Endothelial cell of umbilical vein (primary cell): ENCODE measurements at regions not wholly inside any gene's neighbourhood (a gene's known extent, or its start where the extent isn't known, plus 50 kb on each side); places are given as distances from the start of the nearest gene placed in this dataset.
A peak's percentile ranks its signal among the peaks of the same experiment; 100 is the strongest.

ENCODE experiments used
- BruUV-seq: library from RNA; stranded (reverse); fragments of 400-500 nt; replicated peaks from 2 replicates; lab custom pipeline; 2021; lab: Mats Ljungman, UMichigan
- CTCF ChIA-PET: fragments of 300-600, 350-600 bp; sonication (Branson Sonifier 250); formaldehyde crosslinking; loops from one replicate; lab custom pipeline; 2021; ENCODE audit warnings: antibody characterized with exemption, inconsistent platforms; lab: Charles Lee
- POLR2A ChIA-PET: fragments of 300-600, 350-600 bp; sonication (Branson Sonifier 250); formaldehyde crosslinking; loops from one replicate; lab custom pipeline; 2021; ENCODE audit warnings: antibody characterized with exemption, inconsistent platforms; lab: Charles Lee
- DNase-seq: peaks from one replicate; pipeline ENCODE4 v3.0.0-alpha.2; 2011; ENCODE audit warnings: low read depth, low spot score
- FAIRE-seq: peaks from 2 replicates; lab custom pipeline; 2011; peaks lifted over from hg19 to GRCh38; lab: Jason Lieb, UNC
- H2AFZ ChIP-seq: 2 replicates; pipeline ENCODE4 v1.6.0; 2012; ENCODE audit warnings: low read depth, low read length, control low read depth, inconsistent platforms
- H3K27ac ChIP-seq: 2 replicates; pipeline ENCODE4 v1.5.1; 2011; ENCODE audit warnings: low read depth, mild to moderate bottlenecking, control low read depth, low read length, moderate library complexity; ENCODE audit not compliant: insufficient read depth
- H3K27me3 ChIP-seq, 2 experiments: 2 replicates each; pipeline versions ENCODE4 v1.6.0 to v1.6.1; 2011; ENCODE audit warnings: low read length in 2 of 2, mixed read lengths in 1 of 2; ENCODE audit not compliant: control insufficient read depth in 2 of 2, insufficient read depth in 2 of 2
- H3K36me3 ChIP-seq, 2 experiments: 2 replicates in 1 of 2; 3 replicates in 1 of 2; pipeline ENCODE4 v1.5.1; 2011; ENCODE audit warnings: low read length in 2 of 2, mild to moderate bottlenecking in 1 of 2, moderate library complexity in 1 of 2; ENCODE audit not compliant: control insufficient read depth in 2 of 2, insufficient read depth in 2 of 2; ENCODE audit errors: extremely low read depth in 1 of 2
- H3K4me1 ChIP-seq: 3 replicates; pipeline ENCODE4 v1.5.1; 2011; ENCODE audit warnings: mild to moderate bottlenecking, low read length; ENCODE audit not compliant: control insufficient read depth, insufficient read depth; ENCODE audit errors: extremely low read depth
- H3K4me2 ChIP-seq: 2 replicates; pipeline ENCODE4 v1.6.1; 2011; ENCODE audit warnings: low read length, control low read depth, mixed read lengths; ENCODE audit not compliant: insufficient read depth
- H3K4me3 ChIP-seq, 3 experiments: fragments of 200-600 bp in 1 of 3; sonication (generic), shearing (Covaris generic) in 1 of 3; replicated peaks in 1 of 3; 2 replicates each; pipeline ENCODE4 v1.5.1; 2011 to 2016; ENCODE audit warnings: control low read depth in 3 of 3, low read length in 3 of 3, mild to moderate bottlenecking in 2 of 3, inconsistent platforms in 1 of 3, low read depth in 1 of 3, moderate library complexity in 1 of 3; ENCODE audit not compliant: insufficient read depth in 1 of 3
- H3K79me2 ChIP-seq: 2 replicates; pipeline ENCODE4 v1.6.0; 2012; ENCODE audit warnings: low read length, inconsistent platforms; ENCODE audit not compliant: control insufficient read depth, insufficient read depth
- H3K9ac ChIP-seq: replicated peaks from 2 replicates; pipeline ENCODE3; 2011; ENCODE audit warnings: low read length, control low read depth; ENCODE audit not compliant: insufficient read depth; ENCODE audit errors: extremely low read depth
- H3K9me1 ChIP-seq: replicated peaks from 3 replicates; pipeline ENCODE4 v1.6.0; 2011; ENCODE audit warnings: mild to moderate bottlenecking, low read length; ENCODE audit not compliant: control insufficient read depth, insufficient read depth; ENCODE audit errors: extremely low read depth
- H3K9me3 ChIP-seq: replicated peaks from 2 replicates; pipeline ENCODE4 v1.5.1; 2012; ENCODE audit warnings: low read length, inconsistent platforms; ENCODE audit not compliant: control insufficient read depth, insufficient read depth
- H4K20me1 ChIP-seq: replicated peaks from 2 replicates; pipeline ENCODE3; 2011; ENCODE audit warnings: mild to moderate bottlenecking, low read length; ENCODE audit not compliant: control insufficient read depth, insufficient read depth; ENCODE audit errors: extremely low read depth
- FOS ChIP-seq: IDR thresholded peaks from 2 replicates; pipeline ENCODE4 v1.6.1; 2011; ENCODE audit warnings: mild to moderate bottlenecking, low read length, moderate library complexity, borderline replicate concordance; ENCODE audit not compliant: insufficient read depth
- GATA2 ChIP-seq: IDR thresholded peaks from 2 replicates; pipeline ENCODE4 v1.7.0; 2011; ENCODE audit warnings: low read depth, mild to moderate bottlenecking, moderate library complexity, mixed read lengths, low read length; ENCODE audit not compliant: insufficient read length, insufficient read depth
- JUN ChIP-seq: IDR thresholded peaks from 2 replicates; pipeline ENCODE4 v1.6.1; 2011; ENCODE audit warnings: borderline replicate concordance, low read depth; ENCODE audit not compliant: insufficient read length, insufficient read depth
- MAX ChIP-seq: IDR thresholded peaks from 2 replicates; pipeline ENCODE4 v1.6.1; 2011; ENCODE audit not compliant: insufficient read depth, insufficient read length
- MYC ChIP-seq: IDR thresholded peaks from one replicate; pipeline ENCODE4 v1.6.1; 2011; ENCODE audit warnings: mild to moderate bottlenecking, low read depth, low read length
- POLR2AphosphoS5 ChIP-seq: IDR thresholded peaks from 2 replicates; pipeline ENCODE4 v1.6.1; 2012; ENCODE audit warnings: low read depth, mild to moderate bottlenecking, control low read depth, low read length, moderate library complexity; ENCODE audit not compliant: insufficient read depth
- dilution Hi-C: fragments of 300-500 bp; cut with MboI; formaldehyde crosslinking; loops from one replicate; pipeline ENCODE4 v1.15.0; 2019; ENCODE audit warnings: low sequenced_read_pairs; ENCODE audit not compliant: extremely low pct_ligation_motif_present
- intact Hi-C: fragments of 100-400 bp; cut with micrococcal nuclease; formaldehyde crosslinking; loops from one replicate; pipeline ENCODE4 v1.10.0; 2022
- TF ChIP-seq, protein P1 (sequence below), 2 donors: IDR thresholded peaks; 1 replicate in 1 of 2; 2 replicates in 1 of 2; pipeline ENCODE4 v1.5.1; 2011; ENCODE audit warnings: low read length in 2 of 2, mild to moderate bottlenecking in 2 of 2, moderate library complexity in 2 of 2, control low read depth in 1 of 2, inconsistent platforms in 1 of 2, low read depth in 1 of 2; ENCODE audit not compliant: insufficient read depth in 1 of 2; ENCODE audit errors: extremely low read depth in 1 of 2

- TF ChIP-seq MYC = no peak
- TF ChIP-seq GATA2 = peak; percentile 42
- no peak for TF ChIP-seq POLR2AphosphoS5
- TF ChIP-seq JUN = peak; percentile 46
- TF ChIP-seq, protein P1, sequence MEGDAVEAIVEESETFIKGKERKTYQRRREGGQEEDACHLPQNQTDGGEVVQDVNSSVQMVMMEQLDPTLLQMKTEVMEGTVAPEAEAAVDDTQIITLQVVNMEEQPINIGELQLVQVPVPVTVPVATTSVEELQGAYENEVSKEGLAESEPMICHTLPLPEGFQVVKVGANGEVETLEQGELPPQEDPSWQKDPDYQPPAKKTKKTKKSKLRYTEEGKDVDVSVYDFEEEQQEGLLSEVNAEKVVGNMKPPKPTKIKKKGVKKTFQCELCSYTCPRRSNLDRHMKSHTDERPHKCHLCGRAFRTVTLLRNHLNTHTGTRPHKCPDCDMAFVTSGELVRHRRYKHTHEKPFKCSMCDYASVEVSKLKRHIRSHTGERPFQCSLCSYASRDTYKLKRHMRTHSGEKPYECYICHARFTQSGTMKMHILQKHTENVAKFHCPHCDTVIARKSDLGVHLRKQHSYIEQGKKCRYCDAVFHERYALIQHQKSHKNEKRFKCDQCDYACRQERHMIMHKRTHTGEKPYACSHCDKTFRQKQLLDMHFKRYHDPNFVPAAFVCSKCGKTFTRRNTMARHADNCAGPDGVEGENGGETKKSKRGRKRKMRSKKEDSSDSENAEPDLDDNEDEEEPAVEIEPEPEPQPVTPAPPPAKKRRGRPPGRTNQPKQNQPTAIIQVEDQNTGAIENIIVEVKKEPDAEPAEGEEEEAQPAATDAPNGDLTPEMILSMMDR (IDR thresholded peaks at IDR 0.05; ENCODE audit: extremely low read depth in 1 of 2, insufficient read depth in 1 of 2, low read depth in 1 of 2, low read length in 2 of 2) = no peak
- TF ChIP-seq FOS = peak; percentile 61
- TF ChIP-seq MAX = no peak
- POLR2A ChIA-PET = no interaction called here
- no peak for FAIRE-seq
Measured at GRCh38 chr5:58318468-58318867, 141.4 kb downstream of the PLK2 start.

More at GRCh38 chr5:58318468-58318867, 141.4 kb downstream of the PLK2 start:
- H3K27me3 ChIP-seq = no peaks in the 10 kb centered on the region
- no peak overlapping the region for H3K27ac ChIP-seq
- no TSS peak for BruUV-seq
- DNase-seq = peak; percentile 85
- no peaks in the 10 kb centered on the region for H3K79me2 ChIP-seq
- no peaks in the 10 kb centered on the region for H3K9me3 ChIP-seq
- H4K20me1 ChIP-seq = no peaks in the 10 kb centered on the region
- H3K4me2 ChIP-seq = no peak overlapping the region
- no peaks in the 10 kb centered on the region for H3K36me3 ChIP-seq
- intact Hi-C loops (loop anchor here (5.0 kb wide), 2 partner anchors 139 to 536 kb away; no protein-coding TSS in a partner anchor), dilution Hi-C loops (no loop called here)
- H3K4me3 ChIP-seq = no peak overlapping the region
- H3K9me1 ChIP-seq = no peaks in the 10 kb centered on the region
- CTCF ChIA-PET = interaction anchor here (0.6 kb wide), 1 partner anchor 10 kb away, joined by 3 read pairs; no protein-coding TSS in a partner anchor
- peaks cover 31% of the 10 kb centered on the region for H3K4me1 ChIP-seq
- H2AFZ ChIP-seq = peak overlapping the region; percentile 40
- H3K9ac ChIP-seq = no peak overlapping the region
